HG03354 (cell line): ENCODE measurements at regions not wholly inside any gene's neighbourhood (a gene's known extent, or its start where the extent isn't known, plus 50 kb on each side); places are given as distances from the start of the nearest gene placed in this dataset.
"Not testable (repeated sequence)": the region's sequence is repeated elsewhere in the genome, so short reads cannot be mapped to it uniquely, and the experiment has no call there.

ENCODE experiments used
- ATAC-seq: cut with Tn5 transposase; IDR thresholded peaks from one replicate; pipeline ENCODE4 v1.9.1; 2021; ENCODE audit warnings: mild to moderate bottlenecking; ENCODE audit not compliant: unreplicated experiment, poor library complexity, severe bottlenecking

- no peak for ATAC-seq
Observed at GRCh38 chr13:63851526-63851925, 2435.9 kb upstream of the PCDH20 start.

- ATAC-seq = no peak
Observed at GRCh38 chr13:63843766-63844699, 2428.4 kb upstream of the PCDH20 start.

- no peak for ATAC-seq
Observed at GRCh38 chr13:63842102-63842501, 2426.5 kb upstream of the PCDH20 start.

GRCh38 chr13:63840551-63841421 is 2425.1 kb upstream of the PCDH20 start:
- ATAC-seq = no peak

GRCh38 chr13:63838366-63839110 is 2422.9 kb upstream of the PCDH20 start:
- no peak for ATAC-seq

GRCh38 chr13:63837701-63838100 is 2422.1 kb upstream of the PCDH20 start:
- ATAC-seq = not testable (repeated sequence)

- ATAC-seq = not testable (repeated sequence)
Observed at GRCh38 chr13:63829609-63830008, 2414.0 kb upstream of the PCDH20 start.

- ATAC-seq = not testable (repeated sequence)
Observed at GRCh38 chr13:63821785-63822184, 2406.1 kb upstream of the PCDH20 start.

- ATAC-seq = not testable (repeated sequence)
Observed at GRCh38 chr13:63811428-63812004, 2395.9 kb upstream of the PCDH20 start.

GRCh38 chr13:63791134-63791533 is 2375.5 kb upstream of the PCDH20 start:
- not testable (repeated sequence) for ATAC-seq

GRCh38 chr13:63774133-63774532 is 2358.5 kb upstream of the PCDH20 start:
- ATAC-seq = no peak

GRCh38 chr13:63773476-63773875 is 2357.8 kb upstream of the PCDH20 start:
- no peak for ATAC-seq

GRCh38 chr13:63757683-63758082 is 2342.0 kb upstream of the PCDH20 start:
- ATAC-seq = not testable (repeated sequence)

- not testable (repeated sequence) for ATAC-seq
Observed at GRCh38 chr13:63749857-63750256, 2334.2 kb upstream of the PCDH20 start.

- not testable (repeated sequence) for ATAC-seq
Observed at GRCh38 chr13:63741814-63742101, 2326.1 kb upstream of the PCDH20 start.

- ATAC-seq = no peak
Observed at GRCh38 chr13:63741029-63741813, 2325.6 kb upstream of the PCDH20 start.

GRCh38 chr13:63739112-63739735 is 2323.6 kb upstream of the PCDH20 start:
- not testable (repeated sequence) for ATAC-seq

GRCh38 chr13:63737418-63737817 is 2321.8 kb upstream of the PCDH20 start:
- ATAC-seq = no peak
